Panc1 (cell line): ENCODE measurements at regions not wholly inside any gene's neighbourhood (a gene's known extent, or its start where the extent isn't known, plus 50 kb on each side); places are given as distances from the start of the nearest gene placed in this dataset.

Source experiments
- ATAC-seq: fragments of 200-7000 bp; cut with Tn5 transposase; 2 replicates; pipeline ENCODE4 v1.9.1; 2020; ENCODE audit warnings: mild to moderate bottlenecking, moderate library complexity
- BruUV-seq: library from RNA; stranded (reverse); fragments of 400-500 nt; replicated peaks from 2 replicates; lab custom pipeline; 2021; lab: Mats Ljungman, UMichigan
- CTCF ChIA-PET: fragments of 300-600 bp; sonication (Branson Sonifier 250); formaldehyde crosslinking; loops from one replicate; lab custom pipeline; 2022; ENCODE audit warnings: antibody characterized with exemption; lab: Charles Lee
- POLR2A ChIA-PET: fragments of 300-600 bp; sonication (Branson Sonifier 250); formaldehyde crosslinking; loops from one replicate; lab custom pipeline; 2022; ENCODE audit warnings: antibody characterized with exemption; lab: Charles Lee
- DNase-seq: peaks from one replicate; pipeline ENCODE4 v3.0.0-alpha.2; 2010; ENCODE audit warnings: low read depth, low spot score
- H3K27ac ChIP-seq: 2 replicates; pipeline ENCODE4 v1.5.1; 2011; ENCODE audit warnings: mild to moderate bottlenecking, low read length, inconsistent platforms
- H3K27me3 ChIP-seq: fragments of 200-500 bp; sonication (Bioruptor generic); 2 replicates; pipeline ENCODE4 v1.6.0; 2014; ENCODE audit warnings: low read length, inconsistent platforms; ENCODE audit not compliant: control insufficient read depth, insufficient read depth
- H3K36me3 ChIP-seq: fragments of 200-500 bp; sonication (Bioruptor generic); 2 replicates; pipeline ENCODE4 v1.5.1; 2014; ENCODE audit warnings: inconsistent platforms, mild to moderate bottlenecking, low read length, moderate library complexity; ENCODE audit not compliant: control insufficient read depth, insufficient read depth
- H3K4me1 ChIP-seq: 2 replicates; pipeline ENCODE4 v1.5.1; 2011; ENCODE audit warnings: inconsistent platforms, mild to moderate bottlenecking, low read length, moderate library complexity; ENCODE audit not compliant: control insufficient read depth, insufficient read depth
- H3K4me3 ChIP-seq, 2 experiments: 2 replicates each; pipeline ENCODE4 v1.5.1; 2011 to 2012; ENCODE audit warnings: low read depth in 2 of 2, low read length in 2 of 2, mild to moderate bottlenecking in 2 of 2, inconsistent platforms in 1 of 2, moderate library complexity in 1 of 2
- H3K9me3 ChIP-seq: fragments of 200-500 bp; sonication (Bioruptor generic); 2 replicates; pipeline ENCODE4 v1.5.1; 2014; ENCODE audit warnings: low read depth, mild to moderate bottlenecking, inconsistent platforms, low read length, moderate library complexity; ENCODE audit not compliant: control insufficient read depth, insufficient read depth
- POLR2AphosphoS5 ChIP-seq: IDR thresholded peaks from 2 replicates; pipeline ENCODE4 v1.6.1; 2012; ENCODE audit warnings: mild to moderate bottlenecking, low read depth, low read length, moderate library complexity
- SIN3A ChIP-seq: IDR thresholded peaks from 2 replicates; pipeline ENCODE4 v1.6.1; 2012; ENCODE audit warnings: low read depth, mild to moderate bottlenecking, low read length, moderate library complexity, borderline replicate concordance; ENCODE audit not compliant: insufficient read depth
- TCF7L2 ChIP-seq: IDR thresholded peaks from 2 replicates; pipeline ENCODE4 v1.6.1; 2011; ENCODE audit warnings: mild to moderate bottlenecking, low read depth, low read length, inconsistent platforms
- in situ Hi-C: cut with HindIII; loops from 2 replicates; pipeline ENCODE4 v1.10.0; 2016; ENCODE audit warnings: low sequenced_read_pairs, low pct_unique_long_range_greater_than_20kb
- intact Hi-C: fragments of 100-400 bp; cut with micrococcal nuclease; formaldehyde crosslinking; loops from one replicate; pipeline ENCODE4 v1.10.0; 2022; ENCODE audit not compliant: unreplicated experiment
- TF ChIP-seq, protein P1 (sequence below): fragments of 450-650 bp; IDR thresholded peaks from 2 replicates; pipeline ENCODE4 v1.5.1; 2017; ENCODE audit warnings: mild to moderate bottlenecking
- TF ChIP-seq, protein P2 (sequence below), 2 experiments: IDR thresholded peaks; 2 replicates each; pipeline ENCODE4 v1.6.1; 2011 to 2012; ENCODE audit warnings: low read depth in 2 of 2, control low read depth in 1 of 2, low read length in 1 of 2, mild to moderate bottlenecking in 1 of 2, moderate library complexity in 1 of 2; ENCODE audit not compliant: insufficient read depth in 1 of 2

DNA sequence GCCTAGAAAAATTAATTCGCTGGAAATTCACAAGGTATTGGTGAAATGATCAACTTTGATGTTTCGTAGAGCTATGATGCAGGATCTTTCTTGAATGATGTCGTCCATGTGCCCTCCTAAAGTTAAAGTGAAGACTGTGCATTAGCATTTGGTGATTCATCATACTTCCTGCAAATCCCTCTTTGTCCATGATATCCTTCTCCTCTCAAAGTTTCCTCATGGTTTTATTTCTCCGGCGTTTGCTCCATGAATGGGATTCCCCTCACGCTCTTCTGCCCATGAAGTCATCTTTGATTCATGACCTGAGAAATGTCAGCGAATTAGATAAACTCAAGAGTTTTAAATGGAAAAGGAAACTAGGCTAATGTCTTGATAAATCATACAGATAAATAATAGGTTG is 372.7 kb downstream of the PSAT1 start:
- BruUV-seq: no TSS peak
- DNase-seq: no peak
- Histone ChIP-seq H3K36me3 (no peaks in the 10 kb centered on the region), H3K27ac (no peak overlapping the region), H3K9me3 (no peaks in the 10 kb centered on the region), H3K4me1 (no peaks in the 10 kb centered on the region), H3K27me3 (no peaks in the 10 kb centered on the region), H3K4me3 (no peak overlapping the region)
- POLR2A ChIA-PET: no interaction called here
- ATAC-seq: no peak
- no peak for TF ChIP-seq POLR2AphosphoS5
- no peak for TF ChIP-seq SIN3A
- TF ChIP-seq TCF7L2: no peak
- TF ChIP-seq, protein P1, sequence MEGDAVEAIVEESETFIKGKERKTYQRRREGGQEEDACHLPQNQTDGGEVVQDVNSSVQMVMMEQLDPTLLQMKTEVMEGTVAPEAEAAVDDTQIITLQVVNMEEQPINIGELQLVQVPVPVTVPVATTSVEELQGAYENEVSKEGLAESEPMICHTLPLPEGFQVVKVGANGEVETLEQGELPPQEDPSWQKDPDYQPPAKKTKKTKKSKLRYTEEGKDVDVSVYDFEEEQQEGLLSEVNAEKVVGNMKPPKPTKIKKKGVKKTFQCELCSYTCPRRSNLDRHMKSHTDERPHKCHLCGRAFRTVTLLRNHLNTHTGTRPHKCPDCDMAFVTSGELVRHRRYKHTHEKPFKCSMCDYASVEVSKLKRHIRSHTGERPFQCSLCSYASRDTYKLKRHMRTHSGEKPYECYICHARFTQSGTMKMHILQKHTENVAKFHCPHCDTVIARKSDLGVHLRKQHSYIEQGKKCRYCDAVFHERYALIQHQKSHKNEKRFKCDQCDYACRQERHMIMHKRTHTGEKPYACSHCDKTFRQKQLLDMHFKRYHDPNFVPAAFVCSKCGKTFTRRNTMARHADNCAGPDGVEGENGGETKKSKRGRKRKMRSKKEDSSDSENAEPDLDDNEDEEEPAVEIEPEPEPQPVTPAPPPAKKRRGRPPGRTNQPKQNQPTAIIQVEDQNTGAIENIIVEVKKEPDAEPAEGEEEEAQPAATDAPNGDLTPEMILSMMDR: no peak
- TF ChIP-seq, protein P2, sequence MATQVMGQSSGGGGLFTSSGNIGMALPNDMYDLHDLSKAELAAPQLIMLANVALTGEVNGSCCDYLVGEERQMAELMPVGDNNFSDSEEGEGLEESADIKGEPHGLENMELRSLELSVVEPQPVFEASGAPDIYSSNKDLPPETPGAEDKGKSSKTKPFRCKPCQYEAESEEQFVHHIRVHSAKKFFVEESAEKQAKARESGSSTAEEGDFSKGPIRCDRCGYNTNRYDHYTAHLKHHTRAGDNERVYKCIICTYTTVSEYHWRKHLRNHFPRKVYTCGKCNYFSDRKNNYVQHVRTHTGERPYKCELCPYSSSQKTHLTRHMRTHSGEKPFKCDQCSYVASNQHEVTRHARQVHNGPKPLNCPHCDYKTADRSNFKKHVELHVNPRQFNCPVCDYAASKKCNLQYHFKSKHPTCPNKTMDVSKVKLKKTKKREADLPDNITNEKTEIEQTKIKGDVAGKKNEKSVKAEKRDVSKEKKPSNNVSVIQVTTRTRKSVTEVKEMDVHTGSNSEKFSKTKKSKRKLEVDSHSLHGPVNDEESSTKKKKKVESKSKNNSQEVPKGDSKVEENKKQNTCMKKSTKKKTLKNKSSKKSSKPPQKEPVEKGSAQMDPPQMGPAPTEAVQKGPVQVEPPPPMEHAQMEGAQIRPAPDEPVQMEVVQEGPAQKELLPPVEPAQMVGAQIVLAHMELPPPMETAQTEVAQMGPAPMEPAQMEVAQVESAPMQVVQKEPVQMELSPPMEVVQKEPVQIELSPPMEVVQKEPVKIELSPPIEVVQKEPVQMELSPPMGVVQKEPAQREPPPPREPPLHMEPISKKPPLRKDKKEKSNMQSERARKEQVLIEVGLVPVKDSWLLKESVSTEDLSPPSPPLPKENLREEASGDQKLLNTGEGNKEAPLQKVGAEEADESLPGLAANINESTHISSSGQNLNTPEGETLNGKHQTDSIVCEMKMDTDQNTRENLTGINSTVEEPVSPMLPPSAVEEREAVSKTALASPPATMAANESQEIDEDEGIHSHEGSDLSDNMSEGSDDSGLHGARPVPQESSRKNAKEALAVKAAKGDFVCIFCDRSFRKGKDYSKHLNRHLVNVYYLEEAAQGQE (IDR thresholded peaks at IDR 0.05; ENCODE audit: insufficient read depth in 1 of 2, low read depth in 2 of 2, low read length in 1 of 2): no peak
- CTCF ChIA-PET: no interaction called here
- in situ Hi-C loops (no loop called here), intact Hi-C loops (no loop called here)

- Histone ChIP-seq H3K27me3 (no peaks in the 10 kb centered on the region), H3K27ac (no peak overlapping the region), H3K36me3 (no peaks in the 10 kb centered on the region), H3K9me3 (no peaks in the 10 kb centered on the region), H3K4me3 (no peak overlapping the region), H3K4me1 (no peaks in the 10 kb centered on the region)
- intact Hi-C loops (no loop called here), in situ Hi-C loops (no loop called here)
- ChIA-PET POLR2A (no interaction called here), CTCF (no interaction called here)
- no peak for DNase-seq
- no TSS peak for BruUV-seq
- TF ChIP-seq POLR2AphosphoS5 (no peak), TCF7L2 (no peak)
- TF ChIP-seq, protein P2 (IDR thresholded peaks at IDR 0.05; ENCODE audit: insufficient read depth in 1 of 2, low read depth in 2 of 2, low read length in 1 of 2): no peak
- TF ChIP-seq, protein P1: no peak
- ATAC-seq: no peak
Observed at GRCh38 chr9:78671785-78672184, 374.9 kb downstream of the PSAT1 start.
